ENCODE measurements at regions not wholly inside any gene's neighbourhood (a gene's known extent, or its start where the extent isn't known, plus 50 kb on each side); places are given as distances from the start of the nearest gene placed in this dataset.

- H3K27ac ChIP-seq (ENCODE audit: low read depth, low read length), result no peak overlapping the region
- 88 to 94% (median 89%) methylated on average over 8 of the region's 8 CpGs for WGBS, 3 donors
Observed at GRCh38 chr14:101407328-101407727, 154.0 kb upstream of the DIO3 start.

GRCh38 chr14:101408077-101408831 lies 153.0 kb upstream of the DIO3 start:
- 82 to 88% (median 85%) methylated on average over 20 of the region's 20 CpGs for WGBS, 3 donors
- no peak overlapping the region for H3K27ac ChIP-seq (ENCODE audit: low read depth, low read length)

- 89 to 95% (median 90%) methylated on average over 19 of the region's 19 CpGs for WGBS, 3 donors
- H3K27ac ChIP-seq (ENCODE audit: low read depth, low read length), result no peak overlapping the region
Observed at GRCh38 chr14:101409006-101409543, 152.2 kb upstream of the DIO3 start.

GRCh38 chr14:101410126-101410525 lies 151.2 kb upstream of the DIO3 start:
- WGBS, 3 donors, result 45 to 57% (median 45%) methylated on average over 5 of the region's 5 CpGs
- no peak overlapping the region for H3K27ac ChIP-seq (ENCODE audit: low read depth, low read length)

- 92 to 98% (median 93%) methylated on average over 9 of the region's 9 CpGs for WGBS, 3 donors
- H3K27ac ChIP-seq (ENCODE audit: low read depth, low read length), result no peak overlapping the region
Observed at GRCh38 chr14:101411151-101411550, 150.1 kb upstream of the DIO3 start.

GRCh38 chr14:101411779-101412178 lies 149.5 kb upstream of the DIO3 start:
- no peak overlapping the region for H3K27ac ChIP-seq (ENCODE audit: low read depth, low read length)
- 74 to 94% (median 90%) methylated on average over 10 of the region's 10 CpGs for WGBS, 3 donors

GRCh38 chr14:101412739-101413138 lies 148.6 kb upstream of the DIO3 start:
- no peak overlapping the region for H3K27ac ChIP-seq (ENCODE audit: low read depth, low read length)
- 29 to 81% (median 80%) methylated on average over 5 of the region's 5 CpGs for WGBS, 3 donors

GRCh38 chr14:101417434-101417833 lies 143.9 kb upstream of the DIO3 start:
- 18 to 36% (median 33%) methylated on average over 1 of the region's 1 CpG for WGBS, 3 donors
- no peak overlapping the region for H3K27ac ChIP-seq (ENCODE audit: low read depth, low read length)

GRCh38 chr14:101418601-101419000 lies 142.7 kb upstream of the DIO3 start:
- 41 to 60% (median 57%) methylated on average over 1 of the region's 1 CpG for WGBS, 3 donors
- no peak overlapping the region for H3K27ac ChIP-seq (ENCODE audit: low read depth, low read length)

- WGBS, 3 donors, result 80 to 94% (median 85%) methylated on average over 3 of the region's 3 CpGs
- no peak overlapping the region for H3K27ac ChIP-seq (ENCODE audit: low read depth, low read length)
Observed at GRCh38 chr14:101426466-101426865, 134.8 kb upstream of the DIO3 start.

- no peak overlapping the region for H3K27ac ChIP-seq (ENCODE audit: low read depth, low read length)
- WGBS, 3 donors, result 97 to 100% (median 98%) methylated on average over 1 of the region's 1 CpG
Observed at GRCh38 chr14:101428409-101428808, 132.9 kb upstream of the DIO3 start.

- 93 to 95% (median 93%) methylated on average over 8 of the region's 8 CpGs for WGBS, 3 donors
- no peak overlapping the region for H3K27ac ChIP-seq (ENCODE audit: low read depth, low read length)
Observed at GRCh38 chr14:101435546-101435945, 125.7 kb upstream of the DIO3 start.

GRCh38 chr14:101439023-101439422 lies 122.3 kb upstream of the DIO3 start:
- 65 to 78% (median 72%) methylated on average over 3 of the region's 3 CpGs for WGBS, 3 donors

GRCh38 chr14:101440496-101440895 lies 120.8 kb upstream of the DIO3 start:
- WGBS, 3 donors, result 74 to 80% (median 76%) methylated on average over 6 of the region's 6 CpGs
- no peak overlapping the region for H3K27ac ChIP-seq (ENCODE audit: low read depth, low read length)

More at GRCh38 chr14:101439023-101439422, 122.3 kb upstream of the DIO3 start:
- H3K27ac ChIP-seq (ENCODE audit: low read depth, low read length), result no peak overlapping the region

GRCh38 chr14:101441710-101442109 lies 119.6 kb upstream of the DIO3 start:
- H3K27ac ChIP-seq (ENCODE audit: low read depth, low read length), result no peak overlapping the region
- WGBS, 3 donors, result 91 to 94% (median 93%) methylated on average over 16 of the region's 16 CpGs

GRCh38 chr14:101442451-101442850 lies 118.8 kb upstream of the DIO3 start:
- H3K27ac ChIP-seq (ENCODE audit: low read depth, low read length), result no peak overlapping the region
- WGBS, 3 donors, result 64 to 91% (median 78%) methylated on average over 21 of the region's 21 CpGs

GRCh38 chr14:101444116-101444515 lies 117.2 kb upstream of the DIO3 start:
- WGBS, 3 donors, result 66 to 79% (median 78%) methylated on average over 7 of the region's 7 CpGs
- H3K27ac ChIP-seq (ENCODE audit: low read depth, low read length), result no peak overlapping the region

- 80 to 86% (median 84%) methylated on average over 4 of the region's 4 CpGs for WGBS, 3 donors
Observed at GRCh38 chr14:101445278-101445677, 116.0 kb upstream of the DIO3 start.

GRCh38 chr14:101446387-101446969 lies 114.8 kb upstream of the DIO3 start:
- H3K27ac ChIP-seq (ENCODE audit: low read depth, low read length), result no peak overlapping the region
- 80 to 89% (median 86%) methylated on average over 10 of the region's 10 CpGs for WGBS, 3 donors

More at GRCh38 chr14:101445278-101445677, 116.0 kb upstream of the DIO3 start:
- no peak overlapping the region for H3K27ac ChIP-seq (ENCODE audit: low read depth, low read length)

- 62 to 77% (median 71%) methylated on average over 7 of the region's 7 CpGs for WGBS, 3 donors
- no peak overlapping the region for H3K27ac ChIP-seq (ENCODE audit: low read depth, low read length)
Observed at GRCh38 chr14:101449114-101449513, 112.2 kb upstream of the DIO3 start.

Data from adipose tissue (tissue), 3 donors.